HEK293 (cell line): ENCODE measurements at regions not wholly inside any gene's neighbourhood (a gene's known extent, or its start where the extent isn't known, plus 50 kb on each side); places are given as distances from the start of the nearest gene placed in this dataset.

Experiments used
- CTCF ChIA-PET: fragments of 350-600 bp; formaldehyde crosslinking; extraction: SDS; loops from one replicate; lab custom pipeline; 2021; ENCODE audit warnings: antibody characterized with exemption; lab: Yijun Ruan, JAX
- POLR2A ChIA-PET: fragments of 300-600 bp; formaldehyde crosslinking; extraction: SDS; loops from one replicate; lab custom pipeline; 2020; ENCODE audit warnings: antibody characterized with exemption, inconsistent platforms; lab: Yijun Ruan, JAX
- H3K27ac ChIP-seq: fragments of 200-500 bp; sonication (Bioruptor generic); 2 replicates; pipeline ENCODE4 v1.5.1; 2014; ENCODE audit warnings: low read depth, low read length, control low read depth, inconsistent platforms; ENCODE audit errors: extremely low read depth
- H3K36me3 ChIP-seq, 2 experiments: fragments of 200-500 bp in 1 of 2; sonication (Bioruptor generic) in 1 of 2; 1 replicate in 1 of 2; 2 replicates in 1 of 2; pipeline ENCODE4 v1.5.1; 2014 to 2017; ENCODE audit warnings: inconsistent platforms in 2 of 2, low read length in 2 of 2; ENCODE audit not compliant: control insufficient read depth in 2 of 2, insufficient read depth in 1 of 2
- H3K4me1 ChIP-seq: fragments of 200-500 bp; sonication (Bioruptor generic); 2 replicates; pipeline ENCODE4 v1.5.1; 2014; ENCODE audit warnings: mild to moderate bottlenecking, low read length, inconsistent platforms; ENCODE audit not compliant: control insufficient read depth, insufficient read depth
- H3K4me3 ChIP-seq: 2 replicates; pipeline ENCODE4 v1.5.1; 2011; ENCODE audit warnings: low read depth, mild to moderate bottlenecking, control low read depth, low read length, moderate library complexity
- H3K9me3 ChIP-seq: fragments of 200-500 bp; sonication (Bioruptor generic); 2 replicates; pipeline ENCODE4 v1.5.1; 2014; ENCODE audit warnings: low read depth, low read length, inconsistent platforms; ENCODE audit not compliant: control insufficient read depth, insufficient read depth
- IKZF3 ChIP-seq: fragments of 450-650 bp; IDR thresholded peaks from 2 replicates; pipeline ENCODE4 v1.5.0; 2018; ENCODE audit warnings: missing biosample characterization, mild to moderate bottlenecking, missing genetic modification characterization, moderate library complexity
- SETDB1 ChIP-seq: IDR thresholded peaks from one replicate; pipeline ENCODE4 v1.6.1; 2017; ENCODE audit warnings: mild to moderate bottlenecking, low read length, moderate library complexity, mixed read lengths; ENCODE audit not compliant: insufficient read length
- ZBTB8A ChIP-seq: fragments of 450-650 bp; formaldehyde crosslinking; IDR thresholded peaks from 2 replicates; pipeline ENCODE4 v1.5.1; 2016; ENCODE audit warnings: missing biosample characterization, missing genetic modification characterization
- ZFP37 ChIP-seq: fragments of 450-650 bp; formaldehyde crosslinking; IDR thresholded peaks from 2 replicates; pipeline ENCODE4 v1.5.1; 2016; ENCODE audit warnings: missing biosample characterization, missing genetic modification characterization
- ZNF121 ChIP-seq: fragments of 450-650 bp; formaldehyde crosslinking; IDR thresholded peaks from 2 replicates; pipeline ENCODE4 v1.5.1; 2016; ENCODE audit warnings: missing biosample characterization, missing genetic modification characterization
- ZNF133 ChIP-seq: fragments of 450-650 bp; formaldehyde crosslinking; IDR thresholded peaks from 2 replicates; pipeline ENCODE4 v1.5.1; 2016; ENCODE audit warnings: missing biosample characterization, missing genetic modification characterization
- ZNF138 ChIP-seq: fragments of 450-650 bp; formaldehyde crosslinking; IDR thresholded peaks from 2 replicates; pipeline ENCODE4 v1.5.1; 2016; ENCODE audit warnings: missing biosample characterization, missing genetic modification characterization, borderline replicate concordance
- ZNF157 ChIP-seq: fragments of 450-650 bp; formaldehyde crosslinking; IDR thresholded peaks from 2 replicates; pipeline ENCODE4 v1.5.1; 2016; ENCODE audit warnings: missing biosample characterization, missing genetic modification characterization
- ZNF18 ChIP-seq: fragments of 450-650 bp; formaldehyde crosslinking; IDR thresholded peaks from 2 replicates; pipeline ENCODE4 v1.5.1; 2016; ENCODE audit warnings: missing biosample characterization, missing genetic modification characterization
- ZNF223 ChIP-seq: fragments of 450-650 bp; formaldehyde crosslinking; IDR thresholded peaks from 2 replicates; pipeline ENCODE4 v1.5.1; 2016; ENCODE audit warnings: missing biosample characterization, missing genetic modification characterization
- ZNF266 ChIP-seq: fragments of 450-650 bp; formaldehyde crosslinking; IDR thresholded peaks from 2 replicates; pipeline ENCODE4 v1.5.1; 2016; ENCODE audit warnings: missing biosample characterization, missing genetic modification characterization, low read depth
- ZNF404 ChIP-seq: fragments of 450-650 bp; formaldehyde crosslinking; IDR thresholded peaks from 2 replicates; pipeline ENCODE4 v1.5.1; 2017; ENCODE audit warnings: missing biosample characterization, missing genetic modification characterization
- ZNF549 ChIP-seq: fragments of 450-650 bp; IDR thresholded peaks from 2 replicates; pipeline ENCODE4 v1.5.1; 2018; ENCODE audit warnings: missing biosample characterization, missing genetic modification characterization, mild to moderate bottlenecking, inconsistent platforms, moderate library complexity
- ZNF791 ChIP-seq: fragments of 450-650 bp; formaldehyde crosslinking; IDR thresholded peaks from 2 replicates; pipeline ENCODE4 v1.5.1; 2016; ENCODE audit warnings: missing biosample characterization, missing genetic modification characterization
- TF ChIP-seq, protein P1 (sequence below): fragments of 450-650 bp; formaldehyde crosslinking; IDR thresholded peaks from 2 replicates; pipeline ENCODE4 v1.5.1; 2017; ENCODE audit warnings: missing biosample characterization, missing genetic modification characterization
- TF ChIP-seq, protein P2 (sequence below): fragments of 450-650 bp; formaldehyde crosslinking; IDR thresholded peaks from 2 replicates; pipeline ENCODE4 v1.5.1; 2017; ENCODE audit warnings: missing biosample characterization, missing genetic modification characterization
- TF ChIP-seq, protein P3 (sequence below): fragments of 450-650 bp; formaldehyde crosslinking; IDR thresholded peaks from 2 replicates; pipeline ENCODE4 v1.5.1; 2016; ENCODE audit warnings: missing biosample characterization, missing genetic modification characterization, borderline replicate concordance
- TF ChIP-seq, protein P4 (sequence below): fragments of 450-650 bp; formaldehyde crosslinking; IDR thresholded peaks from 2 replicates; pipeline ENCODE4 v1.5.1; 2016; ENCODE audit warnings: missing biosample characterization, missing genetic modification characterization

DNA sequence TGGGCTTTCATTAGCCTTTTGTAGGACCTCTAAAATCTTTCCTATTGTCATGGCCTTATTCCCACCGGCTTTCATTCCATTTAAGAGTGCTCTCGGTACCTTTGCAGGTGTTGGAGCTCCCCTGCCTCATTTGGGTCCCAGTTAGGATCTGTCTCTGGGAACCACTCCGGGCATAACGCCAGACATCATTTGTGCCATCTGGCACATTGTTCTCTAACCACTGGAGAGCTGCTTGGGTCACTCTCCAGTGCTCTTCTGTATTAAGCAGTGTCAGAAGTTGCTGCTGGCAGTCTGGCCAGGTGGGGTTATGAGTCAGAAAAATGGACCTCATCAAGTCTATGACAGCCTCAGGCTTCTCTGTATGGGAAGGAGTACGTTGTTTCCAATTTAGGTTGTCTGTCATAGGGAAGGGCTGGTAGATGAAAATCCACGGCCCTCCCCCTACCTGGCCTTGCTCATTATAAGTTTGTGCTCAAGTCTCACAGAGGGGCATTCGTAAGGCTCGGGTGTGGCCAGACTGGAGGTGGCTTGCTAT is 62.9 kb upstream of the MOCS1 start:
- Histone ChIP-seq H3K4me3 (no peak overlapping the region), H3K9me3 (no peaks in the 10 kb centered on the region), H3K27ac (no peak overlapping the region), H3K36me3 (no peaks in the 10 kb centered on the region), H3K4me1 (no peaks in the 10 kb centered on the region)
- TF ChIP-seq ZNF404 = no peak
- TF ChIP-seq ZNF18 = no peak
- TF ChIP-seq, protein P1, sequence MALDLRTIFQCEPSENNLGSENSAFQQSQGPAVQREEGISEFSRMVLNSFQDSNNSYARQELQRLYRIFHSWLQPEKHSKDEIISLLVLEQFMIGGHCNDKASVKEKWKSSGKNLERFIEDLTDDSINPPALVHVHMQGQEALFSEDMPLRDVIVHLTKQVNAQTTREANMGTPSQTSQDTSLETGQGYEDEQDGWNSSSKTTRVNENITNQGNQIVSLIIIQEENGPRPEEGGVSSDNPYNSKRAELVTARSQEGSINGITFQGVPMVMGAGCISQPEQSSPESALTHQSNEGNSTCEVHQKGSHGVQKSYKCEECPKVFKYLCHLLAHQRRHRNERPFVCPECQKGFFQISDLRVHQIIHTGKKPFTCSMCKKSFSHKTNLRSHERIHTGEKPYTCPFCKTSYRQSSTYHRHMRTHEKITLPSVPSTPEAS (tag by site-specific recombination) = no peak
- no peak for TF ChIP-seq ZNF791 (tag by site-specific recombination)
- no peak for TF ChIP-seq ZNF223
- no peak for TF ChIP-seq ZNF266
- CTCF ChIA-PET = no interaction called here
- POLR2A ChIA-PET = no interaction called here

DNA sequence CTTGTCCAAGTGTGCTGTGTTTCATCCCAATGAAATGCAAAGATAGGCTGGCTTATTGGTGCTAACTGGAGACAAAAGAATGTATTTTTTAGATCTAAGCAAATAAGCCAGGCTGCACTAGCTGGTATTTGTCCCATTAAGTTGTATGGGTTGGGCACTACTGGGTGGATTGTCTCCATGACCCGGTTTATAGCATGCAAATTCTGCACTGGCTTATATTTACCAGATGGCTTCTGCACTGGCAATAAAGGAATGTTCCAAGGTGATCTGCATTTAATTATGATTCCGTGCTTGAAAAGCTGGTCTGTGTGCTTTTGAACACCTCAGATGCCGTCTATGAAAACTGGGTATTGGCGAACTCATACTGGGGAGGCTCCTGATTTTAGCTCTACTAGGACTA is 61.4 kb upstream of the MOCS1 start:
- POLR2A ChIA-PET = no interaction called here
- no peak overlapping the region for H3K4me3 ChIP-seq
- TF ChIP-seq IKZF3 = no peak
- TF ChIP-seq, protein P2, sequence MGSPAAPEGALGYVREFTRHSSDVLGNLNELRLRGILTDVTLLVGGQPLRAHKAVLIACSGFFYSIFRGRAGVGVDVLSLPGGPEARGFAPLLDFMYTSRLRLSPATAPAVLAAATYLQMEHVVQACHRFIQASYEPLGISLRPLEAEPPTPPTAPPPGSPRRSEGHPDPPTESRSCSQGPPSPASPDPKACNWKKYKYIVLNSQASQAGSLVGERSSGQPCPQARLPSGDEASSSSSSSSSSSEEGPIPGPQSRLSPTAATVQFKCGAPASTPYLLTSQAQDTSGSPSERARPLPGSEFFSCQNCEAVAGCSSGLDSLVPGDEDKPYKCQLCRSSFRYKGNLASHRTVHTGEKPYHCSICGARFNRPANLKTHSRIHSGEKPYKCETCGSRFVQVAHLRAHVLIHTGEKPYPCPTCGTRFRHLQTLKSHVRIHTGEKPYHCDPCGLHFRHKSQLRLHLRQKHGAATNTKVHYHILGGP (tag by site-specific recombination) = no peak
- TF ChIP-seq ZNF549 (tag by site-specific recombination) = no peak
- TF ChIP-seq, protein P3, sequence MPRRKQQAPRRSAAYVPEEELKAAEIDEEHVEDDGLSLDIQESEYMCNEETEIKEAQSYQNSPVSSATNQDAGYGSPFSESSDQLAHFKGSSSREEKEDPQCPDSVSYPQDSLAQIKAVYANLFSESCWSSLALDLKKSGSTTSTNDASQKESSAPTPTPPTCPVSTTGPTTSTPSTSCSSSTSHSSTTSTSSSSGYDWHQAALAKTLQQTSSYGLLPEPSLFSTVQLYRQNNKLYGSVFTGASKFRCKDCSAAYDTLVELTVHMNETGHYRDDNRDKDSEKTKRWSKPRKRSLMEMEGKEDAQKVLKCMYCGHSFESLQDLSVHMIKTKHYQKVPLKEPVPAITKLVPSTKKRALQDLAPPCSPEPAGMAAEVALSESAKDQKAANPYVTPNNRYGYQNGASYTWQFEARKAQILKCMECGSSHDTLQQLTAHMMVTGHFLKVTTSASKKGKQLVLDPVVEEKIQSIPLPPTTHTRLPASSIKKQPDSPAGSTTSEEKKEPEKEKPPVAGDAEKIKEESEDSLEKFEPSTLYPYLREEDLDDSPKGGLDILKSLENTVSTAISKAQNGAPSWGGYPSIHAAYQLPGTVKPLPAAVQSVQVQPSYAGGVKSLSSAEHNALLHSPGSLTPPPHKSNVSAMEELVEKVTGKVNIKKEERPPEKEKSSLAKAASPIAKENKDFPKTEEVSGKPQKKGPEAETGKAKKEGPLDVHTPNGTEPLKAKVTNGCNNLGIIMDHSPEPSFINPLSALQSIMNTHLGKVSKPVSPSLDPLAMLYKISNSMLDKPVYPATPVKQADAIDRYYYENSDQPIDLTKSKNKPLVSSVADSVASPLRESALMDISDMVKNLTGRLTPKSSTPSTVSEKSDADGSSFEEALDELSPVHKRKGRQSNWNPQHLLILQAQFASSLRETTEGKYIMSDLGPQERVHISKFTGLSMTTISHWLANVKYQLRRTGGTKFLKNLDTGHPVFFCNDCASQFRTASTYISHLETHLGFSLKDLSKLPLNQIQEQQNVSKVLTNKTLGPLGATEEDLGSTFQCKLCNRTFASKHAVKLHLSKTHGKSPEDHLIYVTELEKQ (tag by site-specific recombination) = no peak
- CTCF ChIA-PET = no interaction called here
- no peaks in the 10 kb centered on the region for H3K9me3 ChIP-seq
- no peak overlapping the region for H3K27ac ChIP-seq
- no peaks in the 10 kb centered on the region for H3K4me1 ChIP-seq
- H3K36me3 ChIP-seq = no peaks in the 10 kb centered on the region

- Histone ChIP-seq H3K27ac (no peak overlapping the region), H3K36me3 (no peaks in the 10 kb centered on the region), H3K4me1 (no peaks in the 10 kb centered on the region), H3K9me3 (no peaks in the 10 kb centered on the region), H3K4me3 (no peak overlapping the region)
- ChIA-PET POLR2A (no interaction called here), CTCF (interaction anchor here (0.5 to 2.2 kb wide), 3 partner anchors 12 to 781 kb away, joined by 3 to 7 read pairs (median 3); no protein-coding TSS in a partner anchor)
- no peak for TF ChIP-seq ZBTB8A (tag by site-specific recombination)
- no peak for TF ChIP-seq ZNF157
- TF ChIP-seq SETDB1 = peak; percentile 97
- no peak for TF ChIP-seq ZNF121 (tag by site-specific recombination)
- TF ChIP-seq, protein P4, sequence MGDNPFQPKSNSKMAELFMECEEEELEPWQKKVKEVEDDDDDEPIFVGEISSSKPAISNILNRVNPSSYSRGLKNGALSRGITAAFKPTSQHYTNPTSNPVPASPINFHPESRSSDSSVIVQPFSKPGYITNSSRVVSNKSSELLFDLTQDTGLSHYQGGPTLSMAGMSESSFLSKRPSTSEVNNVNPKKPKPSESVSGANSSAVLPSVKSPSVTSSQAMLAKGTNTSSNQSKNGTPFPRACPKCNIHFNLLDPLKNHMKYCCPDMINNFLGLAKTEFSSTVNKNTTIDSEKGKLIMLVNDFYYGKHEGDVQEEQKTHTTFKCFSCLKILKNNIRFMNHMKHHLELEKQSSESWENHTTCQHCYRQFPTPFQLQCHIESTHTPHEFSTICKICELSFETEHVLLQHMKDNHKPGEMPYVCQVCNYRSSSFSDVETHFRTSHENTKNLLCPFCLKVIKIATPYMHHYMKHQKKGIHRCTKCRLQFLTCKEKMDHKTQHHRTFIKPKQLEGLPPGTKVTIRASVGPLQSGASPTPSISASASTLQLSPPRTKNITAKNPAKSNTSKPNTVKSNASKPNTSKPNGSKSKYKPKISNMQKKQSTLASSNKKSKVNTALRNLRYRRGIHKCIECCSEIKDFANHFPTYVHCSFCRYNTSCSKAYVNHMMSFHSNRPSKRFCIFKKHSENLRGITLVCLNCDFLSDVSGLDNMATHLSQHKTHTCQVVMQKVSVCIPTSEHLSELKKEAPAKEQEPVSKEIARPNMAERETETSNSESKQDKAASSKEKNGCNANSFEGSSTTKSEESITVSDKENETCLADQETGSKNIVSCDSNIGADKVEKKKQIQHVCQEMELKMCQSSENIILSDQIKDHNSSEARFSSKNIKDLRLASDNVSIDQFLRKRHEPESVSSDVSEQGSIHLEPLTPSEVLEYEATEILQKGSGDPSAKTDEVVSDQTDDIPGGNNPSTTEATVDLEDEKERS (tag by site-specific recombination) = 0 out of 2 replicates have a peak, but pooled peaks have one; percentile 30
- TF ChIP-seq ZNF138 (tag by site-specific recombination) = no peak
- TF ChIP-seq ZFP37 (tag by site-specific recombination) = no peak
- no peak for TF ChIP-seq ZNF133 (tag by site-specific recombination)
Measured at GRCh38 chr6:39992861-39993622, 58.8 kb upstream of the MOCS1 start.
